ENCODE measurements at regions not wholly inside any gene's neighbourhood (a gene's known extent, or its start where the extent isn't known, plus 50 kb on each side); places are given as distances from the start of the nearest gene placed in this dataset.

DNA sequence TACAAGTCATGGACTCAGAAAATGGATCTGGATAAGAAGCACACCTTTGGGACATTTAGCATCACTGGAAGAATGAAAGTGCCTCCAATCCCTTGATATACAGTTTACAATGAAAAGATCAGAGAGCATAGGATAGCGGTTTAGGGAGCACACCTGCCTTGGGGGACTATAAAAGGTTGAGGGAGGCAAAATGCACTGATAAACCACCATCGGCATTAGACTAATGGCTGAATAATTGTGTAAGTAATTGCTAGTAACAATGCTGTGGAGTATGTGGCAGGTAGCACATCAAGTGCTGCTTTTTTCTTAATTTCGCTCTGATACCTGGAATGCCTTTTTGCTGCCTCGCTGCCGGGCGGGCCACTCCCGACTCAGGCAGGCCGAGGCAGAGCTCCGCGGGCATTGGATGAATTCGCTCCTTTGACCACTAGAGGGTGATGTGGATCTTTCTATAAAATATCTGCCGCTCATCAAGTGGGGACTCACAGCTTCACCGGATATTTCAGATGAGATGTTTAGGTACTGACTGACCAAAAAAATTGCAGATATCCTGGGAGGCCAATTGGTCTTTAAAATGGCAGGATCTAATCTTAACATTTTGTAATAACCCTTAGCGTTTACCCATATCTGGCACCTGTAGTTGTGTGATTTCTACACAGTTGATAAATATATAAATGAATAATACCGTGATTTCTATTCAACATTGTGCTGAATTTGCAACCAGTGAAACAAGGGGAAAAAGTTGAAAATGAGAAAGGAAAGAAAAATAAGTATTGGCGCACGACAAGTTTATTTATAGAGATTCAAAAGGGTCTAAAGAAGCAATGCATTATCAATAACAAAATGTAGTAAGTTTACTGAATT, 116.8 kb upstream of the PRSS1 start:
- TF ChIP-seq, protein P1, sequence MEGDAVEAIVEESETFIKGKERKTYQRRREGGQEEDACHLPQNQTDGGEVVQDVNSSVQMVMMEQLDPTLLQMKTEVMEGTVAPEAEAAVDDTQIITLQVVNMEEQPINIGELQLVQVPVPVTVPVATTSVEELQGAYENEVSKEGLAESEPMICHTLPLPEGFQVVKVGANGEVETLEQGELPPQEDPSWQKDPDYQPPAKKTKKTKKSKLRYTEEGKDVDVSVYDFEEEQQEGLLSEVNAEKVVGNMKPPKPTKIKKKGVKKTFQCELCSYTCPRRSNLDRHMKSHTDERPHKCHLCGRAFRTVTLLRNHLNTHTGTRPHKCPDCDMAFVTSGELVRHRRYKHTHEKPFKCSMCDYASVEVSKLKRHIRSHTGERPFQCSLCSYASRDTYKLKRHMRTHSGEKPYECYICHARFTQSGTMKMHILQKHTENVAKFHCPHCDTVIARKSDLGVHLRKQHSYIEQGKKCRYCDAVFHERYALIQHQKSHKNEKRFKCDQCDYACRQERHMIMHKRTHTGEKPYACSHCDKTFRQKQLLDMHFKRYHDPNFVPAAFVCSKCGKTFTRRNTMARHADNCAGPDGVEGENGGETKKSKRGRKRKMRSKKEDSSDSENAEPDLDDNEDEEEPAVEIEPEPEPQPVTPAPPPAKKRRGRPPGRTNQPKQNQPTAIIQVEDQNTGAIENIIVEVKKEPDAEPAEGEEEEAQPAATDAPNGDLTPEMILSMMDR (IDR thresholded peaks at IDR 0.05 in 2 of 3, conservative IDR thresholded peaks at IDR 0.05 in 1 of 3; ENCODE audit: borderline replicate concordance in 1 of 3, insufficient read depth in 1 of 3, low read depth in 2 of 3, low read length in 2 of 3), result peak; percentile 71 to 93 (median 81)
- no peak for TF ChIP-seq FOSL1 (IDR thresholded peaks at IDR 0.05; ENCODE audit: low read depth)
- TF ChIP-seq POLR2A (IDR thresholded peaks at IDR 0.05; ENCODE audit: borderline replicate concordance, extremely low read depth, insufficient read depth, insufficient read length), result no peak
- TF ChIP-seq TCF7L2 (IDR thresholded peaks at IDR 0.05; ENCODE audit: borderline replicate concordance, extremely low read depth, insufficient read depth, insufficient read length), result no peak

All from HCT116 (cell line).